ENCODE measurements at regions not wholly inside any gene's neighbourhood (a gene's known extent, or its start where the extent isn't known, plus 50 kb on each side); places are given as distances from the start of the nearest gene placed in this dataset.

- Histone ChIP-seq H3K4me3 (no peak overlapping the region), H3K36me3 (ENCODE audit: low read depth, missing control alignments) (no peaks in the 10 kb centered on the region), H3K4me1 (no peaks in the 10 kb centered on the region), H3K27me3 (no peaks in the 10 kb centered on the region), H3K27ac (no peak overlapping the region), H3K9me3 (no peaks in the 10 kb centered on the region)
- DNase-seq = no peak
- intact Hi-C loops (cut with DNase I; ENCODE audit: low total_unique reads) = no loop called here
- TF ChIP-seq CTCF (IDR thresholded peaks at IDR 0.05) = no peak
- TF ChIP-seq POLR2A (IDR thresholded peaks at IDR 0.05) = no peak
- WGBS, 2 donors = 29 to 44% methylated on average over 2 of the region's 2 CpGs
Observed at GRCh38 chr3:84184937-84185336, 773.9 kb upstream of the CADM2 start.

- Histone ChIP-seq H3K4me1 (no peaks in the 10 kb centered on the region), H3K36me3 (ENCODE audit: low read depth, missing control alignments) (no peaks in the 10 kb centered on the region), H3K4me3 (no peak overlapping the region), H3K27me3 (no peaks in the 10 kb centered on the region), H3K9me3 (no peaks in the 10 kb centered on the region), H3K27ac (no peak overlapping the region)
- no peak for DNase-seq
- TF ChIP-seq CTCF (IDR thresholded peaks at IDR 0.05) (no peak), POLR2A (IDR thresholded peaks at IDR 0.05) (no peak)
- WGBS, 2 donors = 42 to 50% methylated on average over 1 of the region's 1 CpG
- intact Hi-C loops (cut with DNase I; ENCODE audit: low total_unique reads) = no loop called here
Observed at GRCh38 chr3:84194029-84194428, 764.8 kb upstream of the CADM2 start.

GRCh38 chr3:84209474-84209873, 749.3 kb upstream of the CADM2 start:
- Histone ChIP-seq H3K4me1 (no peaks in the 10 kb centered on the region), H3K4me3 (no peak overlapping the region), H3K27me3 (no peaks in the 10 kb centered on the region), H3K36me3 (ENCODE audit: low read depth, missing control alignments) (no peaks in the 10 kb centered on the region), H3K27ac (no peak overlapping the region), H3K9me3 (no peaks in the 10 kb centered on the region)
- intact Hi-C loops (cut with DNase I; ENCODE audit: low total_unique reads) = no loop called here
- no peak for DNase-seq
- no peak for TF ChIP-seq CTCF (IDR thresholded peaks at IDR 0.05)
- no peak for TF ChIP-seq POLR2A (IDR thresholded peaks at IDR 0.05)

GRCh38 chr3:84223512-84223911, 735.3 kb upstream of the CADM2 start:
- TF ChIP-seq CTCF (IDR thresholded peaks at IDR 0.05) (no peak), POLR2A (IDR thresholded peaks at IDR 0.05) (no peak)
- Histone ChIP-seq H3K9me3 (no peaks in the 10 kb centered on the region), H3K36me3 (ENCODE audit: low read depth, missing control alignments) (no peaks in the 10 kb centered on the region), H3K27me3 (no peaks in the 10 kb centered on the region), H3K4me3 (no peak overlapping the region), H3K4me1 (no peaks in the 10 kb centered on the region), H3K27ac (no peak overlapping the region)
- intact Hi-C loops (cut with DNase I; ENCODE audit: low total_unique reads) = no loop called here
- no peak for DNase-seq

GRCh38 chr3:84224262-84224661, 734.5 kb upstream of the CADM2 start:
- no peaks in the 10 kb centered on the region for H3K27me3 ChIP-seq
- no peak overlapping the region for H3K27ac ChIP-seq
- DNase-seq = no peak
- H3K36me3 ChIP-seq (ENCODE audit: low read depth, missing control alignments) = no peaks in the 10 kb centered on the region
- TF ChIP-seq CTCF (IDR thresholded peaks at IDR 0.05) (no peak), POLR2A (IDR thresholded peaks at IDR 0.05) (no peak)
- no peak overlapping the region for H3K4me3 ChIP-seq
- WGBS, 2 donors = 62 to 81% methylated on average over 2 of the region's 2 CpGs
- no peaks in the 10 kb centered on the region for H3K9me3 ChIP-seq
- intact Hi-C loops (cut with DNase I; ENCODE audit: low total_unique reads) = no loop called here
- H3K4me1 ChIP-seq = no peaks in the 10 kb centered on the region

Measured in testis (tissue), 2 donors.